NCI-H510A (cell line): ENCODE measurements at regions not wholly inside any gene's neighbourhood (a gene's known extent, or its start where the extent isn't known, plus 50 kb on each side); places are given as distances from the start of the nearest gene placed in this dataset.
"Not testable (repeated sequence)": the region's sequence is repeated elsewhere in the genome, so short reads cannot be mapped to it uniquely, and the experiment has no call there.

Experiments used
- DNase-seq: peaks from one replicate; lab custom pipeline; 2025; lab: John Stamatoyannopoulos, UW

- DNase-seq, result no peak
Measured at GRCh38 chr22:49413551-49413950, 414.1 kb downstream of the BRD1 start.

- DNase-seq, result no peak
Measured at GRCh38 chr22:49413146-49413545, 414.5 kb downstream of the BRD1 start.

- no peak for DNase-seq
Measured at GRCh38 chr22:49412236-49412635, 415.4 kb downstream of the BRD1 start.

- no peak for DNase-seq
Measured at GRCh38 chr22:49411236-49411635, 416.4 kb downstream of the BRD1 start.

GRCh38 chr22:49408102-49408836, 419.4 kb downstream of the BRD1 start:
- no peak for DNase-seq

- no peak for DNase-seq
Measured at GRCh38 chr22:49406879-49407587, 420.6 kb downstream of the BRD1 start.

- DNase-seq, result no peak
Measured at GRCh38 chr22:49406047-49406650, 421.5 kb downstream of the BRD1 start.

GRCh38 chr22:49405590-49405989, 422.1 kb downstream of the BRD1 start:
- DNase-seq, result no peak

GRCh38 chr22:49404576-49405241, 423.0 kb downstream of the BRD1 start:
- no peak for DNase-seq

- DNase-seq, result no peak
Measured at GRCh38 chr22:49404020-49404419, 423.7 kb downstream of the BRD1 start.

GRCh38 chr22:49403102-49403501, 424.6 kb downstream of the BRD1 start:
- no peak for DNase-seq

GRCh38 chr22:49402169-49402568, 425.5 kb downstream of the BRD1 start:
- no peak for DNase-seq

- no peak for DNase-seq
Measured at GRCh38 chr22:49400941-49401598, 426.6 kb downstream of the BRD1 start.

GRCh38 chr22:49400136-49400940, 427.3 kb downstream of the BRD1 start:
- no peak for DNase-seq

- no peak for DNase-seq
Measured at GRCh38 chr22:49398646-49399045, 429.0 kb downstream of the BRD1 start.

- no peak for DNase-seq
Measured at GRCh38 chr22:49398115-49398514, 429.6 kb downstream of the BRD1 start.

- DNase-seq, result no peak
Measured at GRCh38 chr22:49396817-49397216, 430.9 kb downstream of the BRD1 start.

GRCh38 chr22:49395617-49396016, 432.1 kb downstream of the BRD1 start:
- no peak for DNase-seq

GRCh38 chr22:49395062-49395461, 432.6 kb downstream of the BRD1 start:
- not testable (repeated sequence) for DNase-seq

- no peak for DNase-seq
Measured at GRCh38 chr22:49394116-49394785, 433.4 kb downstream of the BRD1 start.

GRCh38 chr22:49393526-49393925, 434.1 kb downstream of the BRD1 start:
- DNase-seq, result no peak
